Esophagus mucosa (tissue), 1 donor: ENCODE measurements at regions not wholly inside any gene's neighbourhood (a gene's known extent, or its start where the extent isn't known, plus 50 kb on each side); places are given as distances from the start of the nearest gene placed in this dataset.

Experiments used
- ATAC-seq: fragments of 200-7000 bp; cut with Tn5 transposase; one replicate; pipeline ENCODE4 v1.9.1; 2020
- donor health status: DM: yes; HTN: yes; CAD: no.

DNA sequence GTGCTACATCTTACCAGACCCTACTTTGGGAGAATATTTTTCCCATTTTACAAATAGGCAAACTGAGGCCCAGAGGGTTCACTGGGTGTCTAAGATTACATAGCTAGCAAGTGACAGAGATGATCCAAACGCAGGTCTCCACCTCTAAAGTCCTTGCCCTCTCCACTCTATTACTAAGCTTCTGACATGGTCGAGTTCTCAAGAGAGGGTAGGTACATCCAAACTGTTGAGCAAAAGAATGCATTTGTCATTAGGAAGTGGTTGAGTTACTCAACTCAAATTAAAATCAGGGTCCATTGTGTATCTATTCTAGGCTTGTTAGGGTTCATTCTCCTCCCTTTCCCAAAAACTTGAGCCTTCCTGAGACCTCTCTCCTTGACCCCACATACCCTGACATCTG, 680.6 kb upstream of the FANCL start:
- ATAC-seq = no peak

GRCh38 chr2:58920001-58920400, 678.9 kb upstream of the FANCL start:
- no peak for ATAC-seq

- ATAC-seq = no peak
Measured at GRCh38 chr2:58919316-58919715, 678.2 kb upstream of the FANCL start.

GRCh38 chr2:58918141-58918540, 677.0 kb upstream of the FANCL start:
- ATAC-seq = no peak

GRCh38 chr2:58917596-58917995, 676.5 kb upstream of the FANCL start:
- ATAC-seq = no peak

DNA sequence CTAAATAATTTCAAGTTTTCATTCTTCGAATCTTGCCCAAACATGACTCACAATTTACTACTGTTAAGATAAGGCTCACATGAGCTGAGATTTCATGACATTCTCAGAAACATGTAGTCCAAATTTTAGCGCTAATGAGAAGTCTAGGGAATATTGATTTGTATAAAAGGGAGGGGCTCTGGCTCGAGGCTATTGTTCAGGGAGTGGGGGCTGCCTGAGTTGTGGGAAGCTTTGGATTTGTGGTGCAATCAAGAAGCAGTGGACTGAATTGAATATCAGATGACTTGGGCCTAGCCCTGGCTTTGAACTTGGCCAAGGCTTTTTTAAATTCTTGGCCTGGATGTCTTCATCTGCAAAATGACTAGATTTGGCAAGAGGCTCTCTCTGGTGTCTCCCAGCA, 674.9 kb upstream of the FANCL start:
- ATAC-seq = no peak

DNA sequence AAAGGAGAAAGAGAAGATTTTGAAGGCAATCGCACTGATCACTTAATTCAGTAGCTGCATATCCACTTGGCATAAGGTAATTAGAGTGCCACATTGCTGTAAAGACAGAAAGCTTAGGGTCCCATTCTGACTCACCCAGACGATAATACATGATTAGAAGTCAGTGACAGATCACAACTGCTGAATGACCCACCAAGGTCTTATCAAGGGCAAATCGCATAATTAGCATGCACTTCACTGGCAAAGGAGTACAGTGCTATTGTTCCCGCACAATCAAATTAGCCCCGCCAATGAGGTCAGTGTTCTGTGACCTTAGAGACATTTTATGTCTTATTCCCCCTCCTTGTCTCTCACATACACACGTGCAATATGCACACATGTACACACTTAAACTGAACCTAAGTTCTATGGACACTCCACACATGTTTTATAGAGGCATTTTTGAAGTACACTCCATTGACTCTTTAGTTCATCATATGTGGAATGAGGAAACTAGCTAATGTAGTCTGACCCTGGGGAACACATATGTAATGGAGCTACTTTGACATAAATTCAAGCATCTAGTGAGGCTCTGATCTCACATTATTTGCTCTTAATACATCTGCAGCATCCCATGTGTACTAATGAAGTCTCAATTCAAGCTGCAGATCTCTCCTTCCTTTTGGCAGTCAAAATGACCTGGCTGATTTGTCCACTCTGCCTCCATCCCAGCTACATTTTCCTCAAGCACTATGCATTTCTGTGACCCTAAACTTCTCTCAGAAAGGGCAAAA, 673.8 kb upstream of the FANCL start:
- ATAC-seq = no peak

- ATAC-seq = no peak
Measured at GRCh38 chr2:58913082-58913726, 672.1 kb upstream of the FANCL start.

DNA sequence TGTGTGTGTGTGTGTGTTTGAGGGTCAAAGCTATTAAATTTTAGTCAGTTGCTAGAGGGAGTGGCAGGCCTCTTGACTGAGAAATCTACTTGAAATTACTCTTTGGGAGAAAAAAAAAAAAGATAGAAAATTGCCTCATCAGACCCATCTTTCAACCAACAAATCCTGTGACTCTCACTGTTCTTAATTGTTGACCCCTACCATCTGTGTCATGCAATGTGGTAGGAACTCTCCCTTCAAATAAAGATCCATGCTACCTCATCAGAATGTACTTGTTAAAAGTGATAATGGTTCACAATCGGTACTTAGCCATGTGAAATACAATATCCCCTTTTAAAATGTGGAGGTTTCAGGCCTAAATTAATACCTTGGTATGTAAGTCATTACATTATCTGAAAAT, 670.8 kb upstream of the FANCL start:
- ATAC-seq = no peak

DNA sequence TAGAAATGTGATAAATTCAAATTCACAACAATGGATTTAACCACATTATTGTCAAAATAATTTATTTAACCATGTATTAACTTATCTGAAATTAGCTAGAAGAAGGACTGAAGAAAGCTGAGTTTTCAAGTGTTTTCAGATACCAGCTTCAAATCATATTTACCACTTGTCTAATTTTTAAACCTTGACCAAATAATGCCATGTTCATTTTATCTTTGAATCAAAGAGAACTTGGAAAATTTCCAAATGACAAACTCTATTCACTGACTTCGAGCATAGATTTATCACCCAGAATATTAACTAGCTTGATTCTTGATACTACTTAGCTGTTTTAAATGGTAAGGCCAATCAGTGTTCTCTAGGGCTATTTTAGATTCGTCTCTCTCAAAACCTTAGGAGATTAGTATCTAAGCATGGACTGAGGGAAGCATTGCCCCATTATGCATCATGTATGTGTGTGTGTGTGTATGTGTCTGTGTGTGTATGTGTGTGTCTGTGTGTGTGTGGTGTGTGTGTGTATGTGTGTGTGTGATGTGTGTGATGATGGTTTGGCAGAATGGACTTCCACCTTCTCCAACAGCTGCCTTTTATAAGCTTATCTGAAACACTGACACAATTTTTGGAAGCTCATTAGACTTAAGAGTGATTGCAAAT, 667.5 kb upstream of the FANCL start:
- ATAC-seq = no peak

DNA sequence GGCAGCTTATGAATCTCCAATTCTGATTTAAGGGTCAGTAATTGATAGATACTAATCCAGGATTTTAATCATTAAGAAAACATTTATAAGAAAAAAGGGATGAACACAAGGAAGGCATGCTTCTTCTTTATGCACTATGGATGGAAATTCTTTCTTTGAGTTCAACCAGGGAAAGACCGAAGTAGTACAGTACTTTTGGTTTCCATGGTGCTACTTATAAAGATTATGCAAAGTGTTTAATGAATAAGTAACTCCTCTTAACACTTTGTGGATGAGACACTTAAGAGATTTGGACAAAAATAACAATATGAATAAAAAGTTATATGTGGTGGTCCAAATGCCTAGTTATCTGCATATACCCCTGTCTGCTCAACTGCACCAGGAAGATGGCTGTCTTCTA, 666.5 kb upstream of the FANCL start:
- no peak for ATAC-seq

- ATAC-seq = no peak
Measured at GRCh38 chr2:58906081-58906645, 665.0 kb upstream of the FANCL start.

GRCh38 chr2:58904095-58904494, 663.0 kb upstream of the FANCL start:
- ATAC-seq = no peak

DNA sequence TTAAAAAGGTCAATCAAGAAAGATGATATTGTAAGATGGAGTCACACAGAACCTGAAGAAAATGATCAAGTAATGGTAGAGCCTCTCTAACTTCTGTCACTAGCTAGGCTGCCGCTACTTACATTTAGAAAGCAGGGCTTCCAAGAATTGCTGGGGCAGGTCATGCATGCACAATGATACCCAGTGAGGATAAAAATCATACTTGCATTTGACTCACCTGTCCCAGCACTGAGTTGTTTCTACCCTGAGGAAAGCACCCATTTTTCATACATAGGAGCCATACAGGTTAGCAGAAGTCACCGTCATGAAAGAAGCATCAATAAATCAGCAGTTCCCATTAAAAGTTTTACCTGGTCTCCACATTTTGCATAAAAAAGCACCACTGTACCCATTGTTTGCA, 662.3 kb upstream of the FANCL start:
- ATAC-seq = no peak

DNA sequence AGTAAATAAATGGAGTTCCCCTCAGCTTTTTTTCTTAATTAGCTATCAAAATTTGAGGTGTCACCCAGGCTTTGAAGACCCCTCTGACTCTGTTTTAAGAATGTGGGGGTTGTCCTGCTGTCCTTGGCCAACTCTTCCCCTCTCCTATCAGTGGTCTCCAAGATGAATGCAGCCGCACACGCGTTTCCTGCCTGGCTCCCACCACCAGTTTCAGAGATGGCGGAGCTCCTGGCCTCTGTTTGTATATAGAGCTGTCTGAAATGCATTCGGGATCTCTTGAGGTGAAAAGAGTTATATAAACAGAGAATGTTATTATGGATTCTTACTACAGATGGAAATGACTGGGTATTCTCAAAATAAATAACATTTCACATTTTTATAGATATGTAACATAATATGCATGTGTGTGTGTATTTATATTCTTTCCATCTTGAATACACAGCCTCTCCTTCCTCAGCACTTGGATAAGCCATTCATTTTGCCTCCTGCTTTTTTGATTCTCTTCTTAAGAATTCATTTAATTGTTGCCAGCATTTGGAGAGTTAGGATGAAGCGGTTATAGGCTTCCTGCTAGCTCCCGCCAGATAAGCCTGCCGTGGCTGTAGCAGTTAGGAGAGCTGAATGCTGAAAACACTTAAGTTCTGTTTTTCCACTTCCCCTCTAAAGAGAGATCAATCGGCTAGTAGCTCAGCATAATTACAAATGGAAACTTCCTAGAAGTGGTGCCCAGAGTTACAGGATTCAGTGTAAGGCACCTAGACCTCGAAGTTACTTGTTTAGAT, 659.3 kb upstream of the FANCL start:
- ATAC-seq = no peak

DNA sequence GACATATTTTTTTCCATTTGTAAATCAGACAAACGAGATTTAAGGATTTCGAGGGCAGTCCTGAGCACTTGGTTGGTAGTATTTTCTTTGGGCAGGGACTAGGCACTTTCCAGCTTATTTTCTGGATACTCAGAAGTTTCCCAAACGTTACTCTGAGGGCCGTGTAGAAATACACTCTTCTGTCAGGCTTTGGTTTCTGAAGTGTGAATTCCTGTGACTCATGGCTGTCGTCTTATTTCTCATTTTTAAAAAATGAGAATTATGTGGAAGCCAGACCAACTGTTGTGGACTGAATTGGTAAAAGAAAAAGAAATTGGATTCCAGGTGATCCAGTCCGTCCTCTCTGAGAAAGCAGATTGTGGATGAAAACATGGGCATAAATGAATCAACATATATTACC, 658.6 kb upstream of the FANCL start:
- ATAC-seq = no peak

GRCh38 chr2:58896638-58897037, 655.5 kb upstream of the FANCL start:
- no peak for ATAC-seq

GRCh38 chr2:58895857-58896256, 654.7 kb upstream of the FANCL start:
- ATAC-seq = peak; percentile 33

- no peak for ATAC-seq
Measured at GRCh38 chr2:58893656-58894351, 652.7 kb upstream of the FANCL start.

- ATAC-seq = no peak
Measured at GRCh38 chr2:58891828-58892377, 650.8 kb upstream of the FANCL start.

DNA sequence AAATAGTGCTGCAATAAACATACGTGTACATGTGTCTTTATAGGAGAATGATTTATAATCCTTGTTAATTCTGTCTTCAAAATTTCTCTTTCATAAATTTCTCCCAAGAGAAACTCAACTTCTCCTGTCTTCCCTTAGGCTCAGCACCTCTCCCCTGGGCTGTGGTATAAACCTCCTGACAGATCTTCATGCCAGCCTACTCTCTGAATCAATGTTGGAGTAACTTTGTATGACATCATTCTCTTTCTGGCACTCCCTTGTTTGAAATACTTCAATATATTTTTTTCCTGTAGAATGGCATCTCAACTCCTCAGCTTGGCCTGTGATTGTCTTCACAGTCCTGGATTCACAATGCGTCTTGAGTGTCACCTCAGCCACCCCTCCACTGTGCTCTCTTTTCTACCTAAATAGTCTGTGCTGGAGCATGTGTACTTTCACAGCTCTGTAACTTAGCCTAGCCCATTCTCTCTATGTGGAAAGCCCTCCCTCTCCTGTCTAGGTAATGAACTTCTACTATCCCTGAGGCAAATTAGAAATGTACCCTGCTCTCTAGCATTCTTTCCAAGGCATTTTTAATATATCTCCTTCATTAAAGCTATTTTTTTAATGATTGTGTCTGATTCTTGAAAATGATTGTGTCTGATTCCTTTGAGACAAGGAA, 649.9 kb upstream of the FANCL start:
- ATAC-seq = no peak
